A549 (cell line): ENCODE measurements at regions not wholly inside any gene's neighbourhood (a gene's known extent, or its start where the extent isn't known, plus 50 kb on each side); places are given as distances from the start of the nearest gene placed in this dataset.

Experiments
- ATAC-seq, 2 experiments: fragments of 200-7000 bp in 1 of 2; fragments of >200 bp in 1 of 2; cut with Nextera tagmentation in 1 of 2; cut with Tn5 transposase in 1 of 2; 3 replicates each; pipeline versions ENCODE4 v1.8.0 to v1.9.1; 2018 to 2020; ENCODE audit warnings: mild to moderate bottlenecking in 1 of 2, moderate library complexity in 1 of 2
- CTCF ChIA-PET: fragments of 300-600 bp; sonication (Branson Sonifier 250); formaldehyde crosslinking; extraction: SDS; loops from one replicate; lab custom pipeline; 2021; ENCODE audit warnings: antibody characterized with exemption, inconsistent platforms; lab: Yijun Ruan, JAX
- POLR2A ChIA-PET: fragments of 350-600 bp; formaldehyde crosslinking; extraction: SDS; loops from one replicate; lab custom pipeline; 2021; ENCODE audit warnings: antibody characterized with exemption, inconsistent platforms; lab: Yijun Ruan, JAX
- DNase-seq, 2 experiments: peaks; one replicate each; pipeline versions ENCODE4 v3.0.0 to v3.0.0-alpha.2; 2011 to 2016; ENCODE audit warnings: low read depth in 1 of 2, low spot score in 1 of 2
- FAIRE-seq: peaks from 2 replicates; lab custom pipeline; 2011; peaks lifted over from hg19 to GRCh38; lab: Jason Lieb, UNC
- H3K27ac ChIP-seq, 2 experiments: fragments of >200 bp; sonication (Bioruptor Twin); formaldehyde crosslinking; 3 replicates each; pipeline ENCODE4 v1.5.1; 2016 to 2017
- H3K4me1 ChIP-seq: fragments of >200 bp; sonication (Bioruptor Twin); formaldehyde crosslinking; 3 replicates; pipeline ENCODE4 v1.6.1; 2016
- H3K4me2 ChIP-seq: fragments of >200 bp; sonication (Bioruptor Twin); formaldehyde crosslinking; 3 replicates; pipeline ENCODE4 v1.6.1; 2016
- H3K4me3 ChIP-seq: fragments of >200 bp; sonication (Bioruptor Twin); formaldehyde crosslinking; 3 replicates; pipeline ENCODE4 v1.5.1; 2016
- H3K9me3 ChIP-seq: fragments of >200 bp; sonication (Bioruptor Twin); formaldehyde crosslinking; 3 replicates; pipeline ENCODE4 v1.6.1; 2016
- CHD2 ChIP-seq: fragments of 150-350 bp; IDR thresholded peaks from 2 replicates; pipeline ENCODE4 v1.6.1; 2014; ENCODE audit warnings: low read length; ENCODE audit not compliant: partially characterized antibody
- EHF ChIP-seq: fragments of 250-450 bp; sonication (Bioruptor Pico); IDR thresholded peaks from 2 replicates; pipeline ENCODE4 v1.5.0; 2020; ENCODE audit warnings: mild to moderate bottlenecking
- FOSB ChIP-seq: fragments of 250-450 bp; sonication (Bioruptor Pico); IDR thresholded peaks from 2 replicates; pipeline ENCODE4 v1.5.0; 2020; ENCODE audit warnings: mild to moderate bottlenecking, moderate library complexity
- FOSL2 ChIP-seq, 2 experiments: fragments of 450-650 bp in 1 of 2; fragments of >200 bp in 1 of 2; sonication (Bioruptor Twin) in 1 of 2; formaldehyde crosslinking; IDR thresholded peaks; 2 replicates each; pipeline versions ENCODE4 v1.5.0 to v1.6.1; 2016 to 2020; ENCODE audit warnings: mild to moderate bottlenecking in 1 of 2, moderate library complexity in 1 of 2
- HDAC2 ChIP-seq: fragments of 200-600 bp; sonication (generic); IDR thresholded peaks from 2 replicates; pipeline ENCODE4 v1.6.1; 2016
- HOXB13 ChIP-seq: fragments of 250-450 bp; sonication (Bioruptor Pico); IDR thresholded peaks from 2 replicates; pipeline ENCODE4 v1.5.0; 2020; ENCODE audit warnings: low read depth, mild to moderate bottlenecking, moderate library complexity
- HOXB5 ChIP-seq: fragments of 250-450 bp; sonication (Bioruptor Pico); IDR thresholded peaks from 2 replicates; pipeline ENCODE4 v1.5.0; 2020; ENCODE audit warnings: mild to moderate bottlenecking, moderate library complexity
- KDM1A ChIP-seq: fragments of 200-600 bp; sonication (generic); IDR thresholded peaks from 2 replicates; pipeline ENCODE4 v1.6.1; 2016; ENCODE audit warnings: low read depth, mild to moderate bottlenecking
- KDM5A ChIP-seq: fragments of 200-600 bp; sonication (generic); IDR thresholded peaks from 2 replicates; pipeline ENCODE4 v1.6.1; 2016; ENCODE audit warnings: antibody characterized with exemption, mild to moderate bottlenecking
- MAFK ChIP-seq: fragments of 450-650 bp; IDR thresholded peaks from 2 replicates; pipeline ENCODE4 v1.6.1; 2014; ENCODE audit not compliant: partially characterized antibody
- NFE2L2 ChIP-seq: fragments of 150-350 bp; conservative IDR thresholded peaks from 2 replicates; pipeline ENCODE4 v1.6.1; 2014; ENCODE audit warnings: low read length
- PHF8 ChIP-seq: fragments of 200-600 bp; sonication (generic); IDR thresholded peaks from 2 replicates; pipeline ENCODE4 v1.6.1; 2016; ENCODE audit warnings: low read depth, mild to moderate bottlenecking, antibody characterized with exemption, moderate library complexity, borderline replicate concordance
- POLR2AphosphoS2 ChIP-seq: conservative IDR thresholded peaks from 2 replicates; pipeline ENCODE4 v1.6.1; 2012; ENCODE audit warnings: low read length, improper control_type of control experiment, inconsistent platforms
- RCOR1 ChIP-seq: fragments of 150-350 bp; IDR thresholded peaks from 2 replicates; pipeline ENCODE4 v1.6.1; 2014; ENCODE audit warnings: antibody characterized with exemption, low read length, low read depth
- RFX5 ChIP-seq: fragments of 450-650 bp; IDR thresholded peaks from 2 replicates; pipeline ENCODE4 v1.7.1; 2014; ENCODE audit warnings: antibody characterized with exemption, mild to moderate bottlenecking, moderate library complexity
- RNF2 ChIP-seq: fragments of 200-600 bp; sonication (generic); IDR thresholded peaks from 2 replicates; pipeline ENCODE4 v1.6.1; 2016; ENCODE audit warnings: low read depth, mild to moderate bottlenecking, antibody characterized with exemption, moderate library complexity, borderline replicate concordance
- TFCP2L1 ChIP-seq: fragments of 250-450 bp; sonication (Bioruptor Pico); IDR thresholded peaks from 2 replicates; pipeline ENCODE4 v1.5.0; 2021; ENCODE audit warnings: mild to moderate bottlenecking
- TP53 ChIP-seq: fragments of 250-450 bp; sonication (Bioruptor Pico); IDR thresholded peaks from 2 replicates; pipeline ENCODE4 v1.5.0; 2021; ENCODE audit warnings: mild to moderate bottlenecking, moderate library complexity
- ZFP36 ChIP-seq: fragments of 450-650 bp; IDR thresholded peaks from 2 replicates; pipeline ENCODE4 v1.6.1; 2014; ENCODE audit warnings: borderline replicate concordance; ENCODE audit not compliant: partially characterized antibody
- ZNF302 ChIP-seq: fragments of 250-450 bp; sonication (Bioruptor Pico); IDR thresholded peaks from 2 replicates; pipeline ENCODE4 v1.9.0; 2021; ENCODE audit warnings: inconsistent platforms, mild to moderate bottlenecking, moderate library complexity
- ZSCAN20 ChIP-seq: fragments of 250-450 bp; sonication (Bioruptor Pico); IDR thresholded peaks from 2 replicates; pipeline ENCODE4 v1.8.0; 2022; ENCODE audit warnings: mild to moderate bottlenecking, moderate library complexity
- WGBS: methylation state at CpG from one replicate; pipeline ENCODE4 v1.1.6; 2017; ENCODE audit errors: missing lambda C conversion rate; 5-methylcytosine and 5-hydroxymethylcytosine counted together
- TF ChIP-seq, protein P1 (sequence below): fragments of 250-450 bp; sonication (Bioruptor Pico); IDR thresholded peaks from 2 replicates; pipeline ENCODE4 v1.5.0; 2020; ENCODE audit warnings: low read depth, mild to moderate bottlenecking, moderate library complexity
- TF ChIP-seq, protein P2 (sequence below): fragments of 450-650 bp; IDR thresholded peaks from 2 replicates; pipeline ENCODE4 v1.6.1; 2014; ENCODE audit warnings: antibody characterized with exemption
- TF ChIP-seq, protein P3 (sequence below): IDR thresholded peaks from 2 replicates; pipeline ENCODE4 v1.6.1; 2012
- TF ChIP-seq, protein P4 (sequence below): fragments of >200 bp; sonication (Bioruptor Twin); formaldehyde crosslinking; IDR thresholded peaks from 3 replicates; pipeline ENCODE4 v1.5.1; 2016
- TF ChIP-seq, protein P5 (sequence below): fragments of >200 bp; sonication (Bioruptor Twin); formaldehyde crosslinking; IDR thresholded peaks from 2 replicates; pipeline ENCODE4 v1.6.1; 2016
- TF ChIP-seq, protein P6 (sequence below): fragments of >200 bp; sonication (Bioruptor Twin); formaldehyde crosslinking; IDR thresholded peaks from 3 replicates; pipeline ENCODE4 v1.6.1; 2016
- TF ChIP-seq, protein P7 (sequence below): IDR thresholded peaks from 2 replicates; pipeline ENCODE4 v1.6.1; 2012

DNA sequence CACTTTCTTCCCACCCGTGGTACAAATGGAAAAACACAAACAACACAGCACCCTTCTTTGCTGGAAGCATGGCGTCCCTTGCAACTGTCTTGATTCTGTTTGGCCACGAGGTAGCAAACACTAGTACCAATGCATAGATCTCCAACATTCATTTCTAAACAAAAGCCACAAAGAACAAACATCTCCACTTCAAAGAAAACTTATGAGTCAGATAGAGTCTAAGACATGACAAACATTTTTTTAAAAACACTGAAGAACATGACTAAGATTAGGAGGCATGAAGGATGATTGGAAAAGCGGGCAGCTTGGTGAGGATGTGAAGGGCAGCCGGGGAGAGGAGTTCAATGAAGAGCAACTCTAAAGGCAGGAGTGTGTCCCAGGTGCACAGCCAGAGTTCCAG, 197.6 kb upstream of the FAM9B start (continued):
- TF ChIP-seq, protein P1, sequence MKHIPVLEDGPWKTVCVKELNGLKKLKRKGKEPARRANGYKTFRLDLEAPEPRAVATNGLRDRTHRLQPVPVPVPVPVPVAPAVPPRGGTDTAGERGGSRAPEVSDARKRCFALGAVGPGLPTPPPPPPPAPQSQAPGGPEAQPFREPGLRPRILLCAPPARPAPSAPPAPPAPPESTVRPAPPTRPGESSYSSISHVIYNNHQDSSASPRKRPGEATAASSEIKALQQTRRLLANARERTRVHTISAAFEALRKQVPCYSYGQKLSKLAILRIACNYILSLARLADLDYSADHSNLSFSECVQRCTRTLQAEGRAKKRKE (CRISPR knock-in tag): no peak
- TF ChIP-seq TFCP2L1 (CRISPR knock-in tag) (no peak), RNF2 (no peak), ZSCAN20 (CRISPR knock-in tag) (no peak), RFX5 (no peak), CHD2 (no peak), FOSB (CRISPR knock-in tag) (no peak), ZFP36 (no peak), RCOR1 (no peak), MAFK (no peak)
- TF ChIP-seq, protein P2, sequence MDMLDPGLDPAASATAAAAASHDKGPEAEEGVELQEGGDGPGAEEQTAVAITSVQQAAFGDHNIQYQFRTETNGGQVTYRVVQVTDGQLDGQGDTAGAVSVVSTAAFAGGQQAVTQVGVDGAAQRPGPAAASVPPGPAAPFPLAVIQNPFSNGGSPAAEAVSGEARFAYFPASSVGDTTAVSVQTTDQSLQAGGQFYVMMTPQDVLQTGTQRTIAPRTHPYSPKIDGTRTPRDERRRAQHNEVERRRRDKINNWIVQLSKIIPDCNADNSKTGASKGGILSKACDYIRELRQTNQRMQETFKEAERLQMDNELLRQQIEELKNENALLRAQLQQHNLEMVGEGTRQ: no peak

DNA sequence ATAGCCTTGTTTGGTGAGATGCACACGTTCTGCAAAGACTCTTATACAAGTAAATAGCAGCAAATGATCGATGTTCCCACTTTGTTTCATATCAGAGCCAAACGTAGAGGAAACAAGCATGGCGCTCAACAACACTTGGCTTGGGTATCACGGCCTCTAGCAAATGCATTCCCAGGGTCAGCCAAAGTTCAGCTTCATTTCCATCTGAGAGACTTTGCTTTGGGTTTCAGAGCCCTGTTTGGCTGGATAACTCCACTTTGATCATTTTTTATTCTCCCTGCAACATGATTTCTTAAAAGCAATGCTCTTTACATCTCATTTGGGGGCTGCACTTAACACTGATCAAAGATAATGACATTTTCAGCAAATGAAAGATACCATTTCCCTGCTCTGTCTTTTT, 199.2 kb upstream of the FAM9B start:
- POLR2A ChIA-PET: no interaction called here
- TF ChIP-seq HOXB5 (CRISPR knock-in tag): no peak
- no peak for TF ChIP-seq KDM5A
- TF ChIP-seq FOSL2 (IDR thresholded peaks at IDR 0.05): no peak
- TF ChIP-seq FOSL2 (CRISPR knock-in tag; IDR thresholded peaks at IDR 0.05): no peak
- TF ChIP-seq HOXB13: no peak
- no peak for TF ChIP-seq NFE2L2
- TF ChIP-seq POLR2AphosphoS2: no peak
- TF ChIP-seq HDAC2: no peak
- TF ChIP-seq, protein P3, sequence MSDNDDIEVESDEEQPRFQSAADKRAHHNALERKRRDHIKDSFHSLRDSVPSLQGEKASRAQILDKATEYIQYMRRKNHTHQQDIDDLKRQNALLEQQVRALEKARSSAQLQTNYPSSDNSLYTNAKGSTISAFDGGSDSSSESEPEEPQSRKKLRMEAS: no peak
- no peak for TF ChIP-seq RCOR1
- TF ChIP-seq, protein P4, sequence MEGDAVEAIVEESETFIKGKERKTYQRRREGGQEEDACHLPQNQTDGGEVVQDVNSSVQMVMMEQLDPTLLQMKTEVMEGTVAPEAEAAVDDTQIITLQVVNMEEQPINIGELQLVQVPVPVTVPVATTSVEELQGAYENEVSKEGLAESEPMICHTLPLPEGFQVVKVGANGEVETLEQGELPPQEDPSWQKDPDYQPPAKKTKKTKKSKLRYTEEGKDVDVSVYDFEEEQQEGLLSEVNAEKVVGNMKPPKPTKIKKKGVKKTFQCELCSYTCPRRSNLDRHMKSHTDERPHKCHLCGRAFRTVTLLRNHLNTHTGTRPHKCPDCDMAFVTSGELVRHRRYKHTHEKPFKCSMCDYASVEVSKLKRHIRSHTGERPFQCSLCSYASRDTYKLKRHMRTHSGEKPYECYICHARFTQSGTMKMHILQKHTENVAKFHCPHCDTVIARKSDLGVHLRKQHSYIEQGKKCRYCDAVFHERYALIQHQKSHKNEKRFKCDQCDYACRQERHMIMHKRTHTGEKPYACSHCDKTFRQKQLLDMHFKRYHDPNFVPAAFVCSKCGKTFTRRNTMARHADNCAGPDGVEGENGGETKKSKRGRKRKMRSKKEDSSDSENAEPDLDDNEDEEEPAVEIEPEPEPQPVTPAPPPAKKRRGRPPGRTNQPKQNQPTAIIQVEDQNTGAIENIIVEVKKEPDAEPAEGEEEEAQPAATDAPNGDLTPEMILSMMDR: no peak
- TF ChIP-seq EHF (CRISPR knock-in tag): no peak
- TF ChIP-seq, protein P5, sequence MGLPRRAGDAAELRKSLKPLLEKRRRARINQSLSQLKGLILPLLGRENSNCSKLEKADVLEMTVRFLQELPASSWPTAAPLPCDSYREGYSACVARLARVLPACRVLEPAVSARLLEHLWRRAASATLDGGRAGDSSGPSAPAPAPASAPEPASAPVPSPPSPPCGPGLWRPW: no peak
- no peak for TF ChIP-seq TFCP2L1 (CRISPR knock-in tag)
- TF ChIP-seq ZNF302 (CRISPR knock-in tag): no peak
- TF ChIP-seq, protein P2: no peak
- TF ChIP-seq, protein P6, sequence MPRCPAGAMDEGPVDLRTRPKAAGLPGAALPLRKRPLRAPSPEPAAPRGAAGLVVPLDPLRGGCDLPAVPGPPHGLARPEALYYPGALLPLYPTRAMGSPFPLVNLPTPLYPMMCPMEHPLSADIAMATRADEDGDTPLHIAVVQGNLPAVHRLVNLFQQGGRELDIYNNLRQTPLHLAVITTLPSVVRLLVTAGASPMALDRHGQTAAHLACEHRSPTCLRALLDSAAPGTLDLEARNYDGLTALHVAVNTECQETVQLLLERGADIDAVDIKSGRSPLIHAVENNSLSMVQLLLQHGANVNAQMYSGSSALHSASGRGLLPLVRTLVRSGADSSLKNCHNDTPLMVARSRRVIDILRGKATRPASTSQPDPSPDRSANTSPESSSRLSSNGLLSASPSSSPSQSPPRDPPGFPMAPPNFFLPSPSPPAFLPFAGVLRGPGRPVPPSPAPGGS: no peak
- no peak for TF ChIP-seq KDM1A
- TF ChIP-seq TP53 (CRISPR knock-in tag): no peak
- TF ChIP-seq, protein P7, sequence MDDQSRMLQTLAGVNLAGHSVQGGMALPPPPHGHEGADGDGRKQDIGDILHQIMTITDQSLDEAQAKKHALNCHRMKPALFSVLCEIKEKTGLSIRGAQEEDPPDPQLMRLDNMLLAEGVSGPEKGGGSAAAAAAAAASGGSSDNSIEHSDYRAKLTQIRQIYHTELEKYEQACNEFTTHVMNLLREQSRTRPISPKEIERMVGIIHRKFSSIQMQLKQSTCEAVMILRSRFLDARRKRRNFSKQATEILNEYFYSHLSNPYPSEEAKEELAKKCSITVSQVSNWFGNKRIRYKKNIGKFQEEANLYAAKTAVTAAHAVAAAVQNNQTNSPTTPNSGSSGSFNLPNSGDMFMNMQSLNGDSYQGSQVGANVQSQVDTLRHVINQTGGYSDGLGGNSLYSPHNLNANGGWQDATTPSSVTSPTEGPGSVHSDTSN: no peak
- TF ChIP-seq PHF8: no peak
- TF ChIP-seq, all 56 proteins: peak for 0
- peaks cover 12% of the 10 kb centered on the region; the same call in 2 of the 3 replicates for H3K4me1 ChIP-seq
- no peak overlapping the region for H3K4me2 ChIP-seq
- no peak overlapping the region for H3K4me3 ChIP-seq
- FAIRE-seq (no peak), DNase-seq (no peak), ATAC-seq (no peak)
- WGBS: 89% methylated on average over 5 of the region's 5 CpGs
- H3K9me3 ChIP-seq: no peaks in the 10 kb centered on the region
- CTCF ChIA-PET: no interaction called here
- no peak overlapping the region for H3K27ac ChIP-seq
